Ascending aorta (tissue), 2 donors: ENCODE measurements at regions not wholly inside any gene's neighbourhood (a gene's known extent, or its start where the extent isn't known, plus 50 kb on each side); places are given as distances from the start of the nearest gene placed in this dataset.

Source experiments
- DNase-seq, 2 donors: peaks; one replicate each; pipeline ENCODE4 v3.0.0-alpha.2; 2019; ENCODE audit warnings: low spot score in 2 of 2
- H3K27ac ChIP-seq, 2 donors: fragments of 200-600 bp; sonication (generic); one replicate each; pipeline ENCODE4 v1.5.1; 2016 to 2017; ENCODE audit warnings: mild to moderate bottlenecking in 1 of 2
- H3K27me3 ChIP-seq: fragments of 200-600 bp; sonication (generic); one replicate; pipeline ENCODE4 v1.5.1; 2017
- H3K36me3 ChIP-seq, 2 donors: fragments of 200-600 bp; sonication (generic); one replicate each; pipeline ENCODE4 v1.5.1; 2016
- H3K4me1 ChIP-seq, 2 donors: fragments of 200-600 bp; sonication (generic); one replicate each; pipeline ENCODE4 v1.5.1; 2016 to 2017; ENCODE audit warnings: mild to moderate bottlenecking in 1 of 2
- H3K4me3 ChIP-seq, 2 donors: fragments of 200-600 bp; sonication (generic); one replicate each; pipeline ENCODE4 v1.5.1; 2016 to 2017; ENCODE audit warnings: mild to moderate bottlenecking in 1 of 2
- H3K9me3 ChIP-seq, 2 donors: fragments of 200-600 bp; sonication (generic); one replicate each; pipeline ENCODE4 v1.5.1; 2016
- intact Hi-C: fragments of 100-400 bp; cut with DNase I; formaldehyde crosslinking; loops from one replicate; pipeline ENCODE4 v1.15.1; 2023
- TF ChIP-seq, protein P1 (sequence below), 3 experiments: fragments of 200-600 bp in 2 of 3; fragments of 450-650 bp in 1 of 3; sonication (generic) in 2 of 3; IDR thresholded peaks; one replicate each; pipeline ENCODE4 v1.5.1; 2016 to 2019; ENCODE audit warnings: antibody characterized with exemption in 3 of 3, mild to moderate bottlenecking in 1 of 3, moderate library complexity in 1 of 3

DNA sequence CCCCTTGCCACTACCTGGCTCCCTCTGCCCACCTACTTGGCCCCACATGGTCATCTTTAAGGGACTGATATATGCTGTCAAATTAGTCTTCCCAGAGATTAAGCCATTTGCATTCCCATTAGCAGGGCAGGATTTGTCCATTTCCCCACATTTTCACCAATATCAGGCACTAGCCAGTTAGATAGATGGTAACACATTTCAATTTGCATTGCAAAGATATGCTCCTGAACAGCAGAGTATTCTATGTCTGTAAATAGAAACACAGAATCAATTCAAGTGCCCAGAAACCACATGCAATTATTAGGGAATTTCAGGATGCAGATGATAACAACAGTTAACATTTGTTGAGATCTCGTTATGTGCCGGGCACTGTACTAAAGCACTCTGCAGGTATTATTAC is 92.6 kb upstream of the IL12B start:
- H3K27me3 ChIP-seq, result no peaks in the 10 kb centered on the region
- TF ChIP-seq, protein P1, sequence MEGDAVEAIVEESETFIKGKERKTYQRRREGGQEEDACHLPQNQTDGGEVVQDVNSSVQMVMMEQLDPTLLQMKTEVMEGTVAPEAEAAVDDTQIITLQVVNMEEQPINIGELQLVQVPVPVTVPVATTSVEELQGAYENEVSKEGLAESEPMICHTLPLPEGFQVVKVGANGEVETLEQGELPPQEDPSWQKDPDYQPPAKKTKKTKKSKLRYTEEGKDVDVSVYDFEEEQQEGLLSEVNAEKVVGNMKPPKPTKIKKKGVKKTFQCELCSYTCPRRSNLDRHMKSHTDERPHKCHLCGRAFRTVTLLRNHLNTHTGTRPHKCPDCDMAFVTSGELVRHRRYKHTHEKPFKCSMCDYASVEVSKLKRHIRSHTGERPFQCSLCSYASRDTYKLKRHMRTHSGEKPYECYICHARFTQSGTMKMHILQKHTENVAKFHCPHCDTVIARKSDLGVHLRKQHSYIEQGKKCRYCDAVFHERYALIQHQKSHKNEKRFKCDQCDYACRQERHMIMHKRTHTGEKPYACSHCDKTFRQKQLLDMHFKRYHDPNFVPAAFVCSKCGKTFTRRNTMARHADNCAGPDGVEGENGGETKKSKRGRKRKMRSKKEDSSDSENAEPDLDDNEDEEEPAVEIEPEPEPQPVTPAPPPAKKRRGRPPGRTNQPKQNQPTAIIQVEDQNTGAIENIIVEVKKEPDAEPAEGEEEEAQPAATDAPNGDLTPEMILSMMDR (IDR thresholded peaks at IDR 0.05), result no peak
- H3K4me1 ChIP-seq, result no peaks in the 10 kb centered on the region
- no peak overlapping the region for H3K27ac ChIP-seq
- H3K36me3 ChIP-seq, result no peaks in the 10 kb centered on the region
- intact Hi-C loops, result no loop called here
- H3K4me3 ChIP-seq, result no peak overlapping the region
- DNase-seq, result no peak
- no peaks in the 10 kb centered on the region for H3K9me3 ChIP-seq

GRCh38 chr5:159424123-159424522 is 93.8 kb upstream of the IL12B start:
- no peak overlapping the region for H3K27ac ChIP-seq
- no peaks in the 10 kb centered on the region for H3K4me1 ChIP-seq
- TF ChIP-seq, protein P1 (IDR thresholded peaks at IDR 0.05), result no peak
- H3K36me3 ChIP-seq, result no peaks in the 10 kb centered on the region
- DNase-seq, result no peak
- no peaks in the 10 kb centered on the region for H3K27me3 ChIP-seq
- no peak overlapping the region for H3K4me3 ChIP-seq
- intact Hi-C loops, result no loop called here
- H3K9me3 ChIP-seq, result no peaks in the 10 kb centered on the region

GRCh38 chr5:159426694-159427093 is 96.4 kb upstream of the IL12B start:
- DNase-seq, result no peak
- Histone ChIP-seq H3K27me3 (no peaks in the 10 kb centered on the region), H3K27ac (no peak overlapping the region), H3K9me3 (no peaks in the 10 kb centered on the region), H3K4me1 (no peaks in the 10 kb centered on the region), H3K4me3 (no peak overlapping the region), H3K36me3 (no peaks in the 10 kb centered on the region)
- intact Hi-C loops, result no loop called here
- TF ChIP-seq, protein P1 (IDR thresholded peaks at IDR 0.05), result no peak

- no peak for DNase-seq
- Histone ChIP-seq H3K27me3 (no peaks in the 10 kb centered on the region), H3K4me3 (no peak overlapping the region), H3K4me1 (no peaks in the 10 kb centered on the region), H3K9me3 (no peaks in the 10 kb centered on the region), H3K27ac (no peak overlapping the region), H3K36me3 (no peaks in the 10 kb centered on the region)
- intact Hi-C loops, result no loop called here
- TF ChIP-seq, protein P1 (IDR thresholded peaks at IDR 0.05), result no peak
These were observed 97.1 kb upstream of the IL12B start for GRCh38 chr5:159427180-159428012.

DNA sequence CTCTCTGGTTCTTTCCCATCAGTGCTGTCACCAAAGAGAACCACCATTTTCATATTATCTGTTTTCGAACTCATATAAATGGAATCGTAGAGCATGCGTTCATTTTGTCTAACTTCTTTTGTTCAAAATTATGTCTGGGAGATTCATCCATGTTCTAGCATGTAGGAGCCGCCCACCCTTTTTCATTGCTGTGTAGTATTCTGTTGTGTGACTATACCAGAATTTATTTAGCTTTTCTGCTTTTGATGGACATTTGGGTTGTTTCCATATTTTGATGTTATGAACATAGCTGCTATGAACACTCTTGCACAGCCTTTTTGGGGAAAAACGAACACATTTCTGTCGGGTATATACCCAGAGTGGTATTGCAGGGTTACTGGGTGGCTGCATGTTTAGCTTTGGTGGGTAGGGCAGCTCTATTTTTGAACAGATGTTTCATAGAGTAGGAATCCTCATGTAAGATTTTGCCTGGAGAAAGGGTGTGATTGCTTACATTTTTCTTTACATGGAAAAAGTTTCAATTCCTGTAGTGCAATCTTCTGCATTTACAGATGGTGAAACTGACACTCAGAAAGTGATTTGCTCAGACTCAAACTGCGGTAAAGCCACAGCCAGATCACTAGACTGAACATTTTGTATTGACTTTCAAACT is 100.2 kb upstream of the IL12B start:
- no peak overlapping the region for H3K27ac ChIP-seq
- TF ChIP-seq, protein P1 (IDR thresholded peaks at IDR 0.05), result no peak
- intact Hi-C loops, result no loop called here
- no peak overlapping the region for H3K4me3 ChIP-seq
- no peaks in the 10 kb centered on the region for H3K9me3 ChIP-seq
- no peaks in the 10 kb centered on the region for H3K36me3 ChIP-seq
- H3K4me1 ChIP-seq, result no peaks in the 10 kb centered on the region
- H3K27me3 ChIP-seq, result no peaks in the 10 kb centered on the region
- no peak for DNase-seq
